Activated T-cell treated with anti-CD3 and anti-CD28 coated beads, Interleukin-2, amount 50 U/mL, for 72 hours (primary cell): ENCODE measurements at regions not wholly inside any gene's neighbourhood (a gene's known extent, or its start where the extent isn't known, plus 50 kb on each side); places are given as distances from the start of the nearest gene placed in this dataset.

Experiments
- ATAC-seq, 2 donors: fragments of 150-1000 bp; cut with Tn5 transposase; replicated peaks in 1 of 2; 2 replicates each; pipeline ENCODE4 v1.10.0; 2021; ENCODE audit warnings: moderate library complexity in 2 of 2, mild to moderate bottlenecking in 1 of 2
- DNase-seq, 2 donors: peaks; one replicate each; pipeline ENCODE4 v3.0.0; 2021 to 2022; ENCODE audit warnings: mixed read lengths in 1 of 2
- H3K27ac Mint-ChIP-seq: one replicate; pipeline ENCODE4 v1.8.0; 2022; ENCODE audit warnings: mild to moderate bottlenecking, moderate library complexity, mixed read lengths
- H3K27me3 Mint-ChIP-seq: one replicate; pipeline ENCODE4 v1.8.0; 2022; ENCODE audit warnings: low read depth, mixed read lengths
- H3K36me3 Mint-ChIP-seq, 2 donors: one replicate each; pipeline ENCODE4 v1.8.0; 2022; ENCODE audit warnings: mixed read lengths in 2 of 2, mild to moderate bottlenecking in 1 of 2; ENCODE audit not compliant: insufficient read depth in 2 of 2
- H3K4me1 Mint-ChIP-seq: one replicate; pipeline ENCODE4 v1.8.0; 2022; ENCODE audit warnings: low read depth, mixed read lengths
- H3K4me3 Mint-ChIP-seq, 2 donors: one replicate each; pipeline ENCODE4 v1.8.0; 2022; ENCODE audit warnings: mild to moderate bottlenecking in 2 of 2, mixed read lengths in 2 of 2, moderate library complexity in 2 of 2
- H3K9me3 Mint-ChIP-seq, 2 donors: one replicate each; pipeline ENCODE4 v1.8.0; 2022; ENCODE audit warnings: mixed read lengths in 2 of 2

GRCh38 chr5:53424686-53425615 is 55.5 kb upstream of the FST start:
- Mint-ChIP-seq H3K36me3 (no peaks in the 10 kb centered on the region), H3K4me3 (no peak overlapping the region), H3K9me3 (no peaks in the 10 kb centered on the region), H3K4me1 (no peaks in the 10 kb centered on the region), H3K27me3 (peaks cover 29% of the 10 kb centered on the region), H3K27ac (no peak overlapping the region)
- no peak for ATAC-seq
- no peak for DNase-seq

DNA sequence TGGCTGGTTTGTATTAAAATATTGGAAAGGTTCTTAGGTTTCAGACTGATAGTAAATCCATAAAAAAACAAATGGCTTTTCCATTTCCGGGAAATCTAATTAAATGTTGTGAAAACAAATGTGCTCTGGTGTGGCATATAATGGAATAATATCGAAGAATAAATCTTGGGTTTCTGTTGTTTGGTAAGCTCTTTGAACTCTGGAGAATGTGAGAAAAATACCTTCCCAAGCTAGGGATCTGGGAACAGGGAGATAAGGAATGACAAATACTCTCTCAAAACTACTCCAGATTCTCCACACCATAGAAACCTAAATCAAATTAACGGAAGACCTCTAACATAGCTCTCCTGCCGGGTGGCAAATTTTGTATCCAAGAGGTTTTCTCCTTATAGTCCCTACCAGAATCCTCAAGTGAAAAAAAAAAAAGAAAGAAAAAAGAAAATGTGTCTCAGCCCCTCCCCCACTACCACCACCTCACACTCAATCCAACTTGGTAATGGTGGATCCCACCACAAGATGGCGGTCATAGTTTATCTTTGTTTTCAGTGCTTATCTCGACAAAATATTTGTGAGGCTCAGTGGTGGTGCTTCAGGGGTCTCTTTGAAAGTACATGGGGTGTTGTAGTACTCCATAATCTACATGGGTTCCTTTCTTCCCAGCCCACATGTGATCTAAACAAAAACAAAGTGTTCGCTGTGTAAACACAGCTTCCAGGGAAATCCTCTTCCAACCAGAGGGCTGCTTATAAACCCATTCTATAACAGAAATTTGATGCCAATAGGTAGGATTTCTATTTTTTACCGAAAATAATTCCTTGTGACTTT is 54.5 kb upstream of the FST start:
- H3K9me3 Mint-ChIP-seq, result no peaks in the 10 kb centered on the region
- H3K36me3 Mint-ChIP-seq, result no peaks in the 10 kb centered on the region
- no peak overlapping the region for H3K27ac Mint-ChIP-seq
- H3K27me3 Mint-ChIP-seq, result peaks cover 26% of the 10 kb centered on the region
- no peak overlapping the region for H3K4me3 Mint-ChIP-seq
- peak in 1 of 2 donors; percentile 32 for ATAC-seq
- no peaks in the 10 kb centered on the region for H3K4me1 Mint-ChIP-seq
- peak; percentile 25 to 31 for DNase-seq

DNA sequence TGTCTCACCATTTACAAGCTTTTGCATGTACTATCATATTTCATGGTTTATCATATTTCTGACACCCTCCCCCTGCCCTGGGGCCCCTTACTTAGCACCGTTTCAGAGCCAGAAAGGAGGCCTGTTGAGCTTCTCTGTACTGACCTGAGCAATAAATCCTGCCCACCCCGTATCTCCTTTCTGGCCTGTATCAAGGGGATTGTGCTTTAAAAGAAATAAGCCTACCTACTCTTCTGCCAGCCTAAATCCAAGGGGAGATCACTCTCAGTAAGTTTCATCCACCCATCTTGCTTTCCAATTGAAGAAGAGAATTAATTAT is 54.0 kb upstream of the FST start:
- Mint-ChIP-seq H3K4me3 (no peak overlapping the region), H3K27me3 (peaks cover 20% of the 10 kb centered on the region), H3K27ac (no peak overlapping the region), H3K36me3 (no peaks in the 10 kb centered on the region), H3K4me1 (no peaks in the 10 kb centered on the region), H3K9me3 (no peaks in the 10 kb centered on the region)
- ATAC-seq, result no peak
- DNase-seq, result no peak

GRCh38 chr5:53426878-53427277 is 53.6 kb upstream of the FST start:
- Mint-ChIP-seq H3K4me1 (no peaks in the 10 kb centered on the region), H3K27me3 (peaks cover 18% of the 10 kb centered on the region), H3K9me3 (no peaks in the 10 kb centered on the region), H3K4me3 (no peak overlapping the region), H3K36me3 (no peaks in the 10 kb centered on the region), H3K27ac (no peak overlapping the region)
- DNase-seq, result no peak
- no peak for ATAC-seq

DNA sequence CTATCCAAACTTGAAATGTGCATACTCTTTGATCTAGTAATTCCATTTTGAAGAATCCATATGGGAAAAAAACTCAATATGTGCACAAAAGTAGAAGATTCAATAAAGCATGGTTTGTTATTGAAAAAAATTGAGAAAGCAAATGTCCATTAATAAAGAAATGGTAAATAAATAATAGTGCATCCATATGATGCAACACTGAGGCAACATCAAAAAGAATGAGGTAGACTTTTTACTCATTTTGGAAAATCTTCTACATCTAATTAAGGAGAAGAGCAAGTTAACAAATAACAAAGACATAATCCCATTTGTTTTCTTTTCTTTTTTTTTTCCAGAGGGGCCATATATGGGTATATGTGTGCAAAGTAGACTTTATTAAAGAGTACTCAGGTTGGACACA is 52.5 kb upstream of the FST start:
- H3K27ac Mint-ChIP-seq, result no peak overlapping the region
- ATAC-seq (no peak), DNase-seq (no peak)
- no peaks in the 10 kb centered on the region for H3K36me3 Mint-ChIP-seq
- H3K27me3 Mint-ChIP-seq, result peaks cover 11% of the 10 kb centered on the region
- H3K4me3 Mint-ChIP-seq, result no peak overlapping the region
- no peaks in the 10 kb centered on the region for H3K9me3 Mint-ChIP-seq
- H3K4me1 Mint-ChIP-seq, result no peaks in the 10 kb centered on the region

GRCh38 chr5:53429706-53430105 is 50.7 kb upstream of the FST start:
- ATAC-seq (no peak), DNase-seq (no peak)
- Mint-ChIP-seq H3K36me3 (no peaks in the 10 kb centered on the region), H3K27ac (no peak overlapping the region), H3K27me3 (peaks cover 8% of the 10 kb centered on the region), H3K4me3 (no peak overlapping the region), H3K9me3 (no peaks in the 10 kb centered on the region), H3K4me1 (no peaks in the 10 kb centered on the region)

DNA sequence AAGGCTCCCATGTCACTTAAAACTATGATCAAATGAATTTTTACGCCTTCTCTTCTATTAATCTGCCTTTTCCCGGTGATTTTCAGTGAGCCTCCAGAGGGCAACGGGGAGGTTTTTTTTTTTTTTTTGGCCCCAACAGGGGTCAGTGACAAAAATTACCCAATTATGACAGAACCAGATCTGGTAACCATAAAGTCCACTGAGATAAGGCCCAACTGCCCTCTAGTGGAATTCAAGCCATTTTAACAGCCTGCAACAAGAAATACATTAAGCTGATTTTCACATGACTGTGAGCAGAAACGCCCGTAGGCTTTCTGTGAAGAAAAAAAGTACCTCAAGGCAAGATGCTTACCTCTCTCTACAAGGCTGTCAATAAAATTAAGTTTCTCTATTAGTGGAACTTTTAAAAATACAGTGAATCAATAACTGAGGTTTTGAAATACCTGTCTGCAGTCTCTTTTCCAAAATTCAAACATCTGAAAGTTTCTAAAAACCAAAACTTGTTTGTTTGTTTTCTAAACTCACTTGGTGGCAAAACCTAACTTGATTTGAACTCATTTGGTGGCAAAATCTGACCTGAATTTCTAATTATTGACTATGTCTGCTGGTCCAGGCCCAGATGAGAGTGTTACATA is 49.7 kb upstream of the FST start:
- H3K4me1 Mint-ChIP-seq, result no peaks in the 10 kb centered on the region
- peaks cover 8% of the 10 kb centered on the region for H3K27me3 Mint-ChIP-seq
- no peaks in the 10 kb centered on the region for H3K9me3 Mint-ChIP-seq
- ATAC-seq (no peak), DNase-seq (no peak)
- H3K36me3 Mint-ChIP-seq, result no peaks in the 10 kb centered on the region
- H3K27ac Mint-ChIP-seq, result peak overlapping the region; percentile 58
- no peak overlapping the region for H3K4me3 Mint-ChIP-seq
